ENCODE measurements at regions not wholly inside any gene's neighbourhood (a gene's known extent, or its start where the extent isn't known, plus 50 kb on each side); places are given as distances from the start of the nearest gene placed in this dataset.

- Histone ChIP-seq H2AFZ (ENCODE audit: insufficient read depth, low read depth, low read length, poor library complexity, severe bottlenecking) (no peak overlapping the region), H3K4me1 (ENCODE audit: control insufficient read depth in 2 of 2, insufficient read depth in 2 of 2, low read length in 2 of 2) (no peaks in the 10 kb centered on the region), H3K27ac (ENCODE audit: low read length in 2 of 2) (no peak overlapping the region), H3K36me3 (replicated peaks in 1 of 2; ENCODE audit: control extremely low read depth in 1 of 2, control insufficient read depth in 1 of 2, extremely low read depth in 1 of 2, insufficient read depth in 2 of 2, low read length in 1 of 2) (no peaks in the 10 kb centered on the region), H3K79me2 (ENCODE audit: control insufficient read depth, insufficient read depth, low read length) (no peaks in the 10 kb centered on the region), H4K20me1 (ENCODE audit: control insufficient read depth, insufficient read depth, low read length, poor library complexity, severe bottlenecking) (no peaks in the 10 kb centered on the region), H3K4me2 (replicated peaks; ENCODE audit: low read depth, low read length, poor library complexity, severe bottlenecking) (no peak overlapping the region), H3K9me3 (ENCODE audit: control extremely low read depth in 1 of 3, control insufficient read depth in 2 of 3, insufficient read depth in 1 of 3, low read length in 2 of 3) (no peaks in the 10 kb centered on the region), H3K4me3 (ENCODE audit: control extremely low read depth in 1 of 5, extremely low read depth in 1 of 5, insufficient read depth in 1 of 5, low read depth in 2 of 5, low read length in 4 of 5) (no peak overlapping the region), H3K9ac (ENCODE audit: low read length) (no peak overlapping the region), H3K27me3 (replicated peaks in 1 of 4; ENCODE audit: control extremely low read depth in 1 of 4, control insufficient read depth in 3 of 4, insufficient read depth in 4 of 4, low read length in 3 of 4) (no peaks in the 10 kb centered on the region)
- Mint-ChIP-seq H3K9me3 (ENCODE audit: insufficient read depth) (peaks cover 8% of the 10 kb centered on the region), H3K4me1 (no peaks in the 10 kb centered on the region), H3K27ac (no peak overlapping the region), H3K4me3 (no peak overlapping the region), H3K27me3 (no peaks in the 10 kb centered on the region)
- POLR2A ChIA-PET = no interaction called here
- no peak for TF ChIP-seq EZH2 (IDR thresholded peaks at IDR 0.05; ENCODE audit: borderline replicate concordance, insufficient read depth, low read depth, low read length, poor library complexity, severe bottlenecking)
- no peak for TF ChIP-seq CTCF (IDR thresholded peaks at IDR 0.05)
- ATAC-seq (ENCODE audit: low read depth) (no peak), DNase-seq (no peak)
- WGBS (ENCODE audit: insufficient coverage) = 100% methylated on average over 1 of the region's 2 CpGs
- CTCF ChIA-PET = no interaction called here
- intact Hi-C loops (cut with micrococcal nuclease) = no loop called here
These were observed 788.4 kb downstream of the TSN start for GRCh38 chr2:122543815-122544214.

- H3K9me3 ChIP-seq (ENCODE audit: control extremely low read depth in 1 of 3, control insufficient read depth in 2 of 3, insufficient read depth in 1 of 3, low read length in 2 of 3) = peaks cover 0 to 4% (median 2%) of the 10 kb centered on the region in 3 donors
- H3K9ac ChIP-seq (ENCODE audit: low read length) = no peak overlapping the region
- ATAC-seq (ENCODE audit: low read depth) (no peak), DNase-seq (no peak)
- H3K27me3 Mint-ChIP-seq = no peaks in the 10 kb centered on the region
- intact Hi-C loops (cut with micrococcal nuclease) = no loop called here
- ChIA-PET CTCF (no interaction called here), POLR2A (no interaction called here)
- H2AFZ ChIP-seq (ENCODE audit: insufficient read depth, low read depth, low read length, poor library complexity, severe bottlenecking) = no peak overlapping the region
- no peaks in the 10 kb centered on the region for H4K20me1 ChIP-seq (ENCODE audit: control insufficient read depth, insufficient read depth, low read length, poor library complexity, severe bottlenecking)
- H3K4me1 ChIP-seq (ENCODE audit: control insufficient read depth in 2 of 2, insufficient read depth in 2 of 2, low read length in 2 of 2) = no peaks in the 10 kb centered on the region
- no peaks in the 10 kb centered on the region for H3K79me2 ChIP-seq (ENCODE audit: control insufficient read depth, insufficient read depth, low read length)
- no peaks in the 10 kb centered on the region for H3K27me3 ChIP-seq (replicated peaks in 1 of 4; ENCODE audit: control extremely low read depth in 1 of 4, control insufficient read depth in 3 of 4, insufficient read depth in 4 of 4, low read length in 3 of 4)
- H3K4me1 Mint-ChIP-seq = no peaks in the 10 kb centered on the region
- H3K4me2 ChIP-seq (replicated peaks; ENCODE audit: low read depth, low read length, poor library complexity, severe bottlenecking) = no peak overlapping the region
- WGBS (ENCODE audit: insufficient coverage) = no CpG with 5 or more reads among the region's 4 CpGs
- peaks cover 8% of the 10 kb centered on the region for H3K9me3 Mint-ChIP-seq (ENCODE audit: insufficient read depth)
- no peak overlapping the region for H3K27ac ChIP-seq (ENCODE audit: low read length in 2 of 2)
- no peak for TF ChIP-seq EZH2 (IDR thresholded peaks at IDR 0.05; ENCODE audit: borderline replicate concordance, insufficient read depth, low read depth, low read length, poor library complexity, severe bottlenecking)
- no peak for TF ChIP-seq CTCF (IDR thresholded peaks at IDR 0.05)
- no peak overlapping the region for H3K27ac Mint-ChIP-seq
- H3K4me3 Mint-ChIP-seq = no peak overlapping the region
- no peak overlapping the region for H3K4me3 ChIP-seq (ENCODE audit: control extremely low read depth in 1 of 5, extremely low read depth in 1 of 5, insufficient read depth in 1 of 5, low read depth in 2 of 5, low read length in 4 of 5)
- H3K36me3 ChIP-seq (replicated peaks in 1 of 2; ENCODE audit: control extremely low read depth in 1 of 2, control insufficient read depth in 1 of 2, extremely low read depth in 1 of 2, insufficient read depth in 2 of 2, low read length in 1 of 2) = no peaks in the 10 kb centered on the region
These were observed 790.4 kb downstream of the TSN start for GRCh38 chr2:122545821-122546220.
